DLD1 (cell line): ENCODE measurements at regions not wholly inside any gene's neighbourhood (a gene's known extent, or its start where the extent isn't known, plus 50 kb on each side); places are given as distances from the start of the nearest gene placed in this dataset.

ENCODE experiments used
- in situ Hi-C: cut with HindIII; loops from 2 replicates; pipeline ENCODE4 v1.10.0; 2017; ENCODE audit warnings: low sequenced_read_pairs

DNA sequence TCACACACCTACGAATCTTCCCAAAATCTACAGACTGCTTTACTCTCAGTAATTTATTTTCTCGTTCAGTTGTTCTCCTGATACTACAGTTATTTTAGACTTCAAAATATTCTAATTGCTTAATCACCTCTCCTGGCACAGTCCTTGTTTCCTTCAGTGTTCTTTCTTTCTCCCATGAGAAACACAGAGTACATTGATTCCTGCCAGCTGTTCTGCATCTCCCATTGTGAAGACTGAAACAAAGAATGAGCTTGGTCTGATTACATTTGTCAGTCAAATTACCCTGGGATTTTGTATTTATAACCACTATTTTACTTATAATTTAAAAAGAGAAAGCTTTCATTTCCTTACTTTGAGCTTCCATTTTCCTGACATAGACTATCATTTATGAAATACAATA, 63.9 kb upstream of the TANK start:
- in situ Hi-C loops: no loop called here

DNA sequence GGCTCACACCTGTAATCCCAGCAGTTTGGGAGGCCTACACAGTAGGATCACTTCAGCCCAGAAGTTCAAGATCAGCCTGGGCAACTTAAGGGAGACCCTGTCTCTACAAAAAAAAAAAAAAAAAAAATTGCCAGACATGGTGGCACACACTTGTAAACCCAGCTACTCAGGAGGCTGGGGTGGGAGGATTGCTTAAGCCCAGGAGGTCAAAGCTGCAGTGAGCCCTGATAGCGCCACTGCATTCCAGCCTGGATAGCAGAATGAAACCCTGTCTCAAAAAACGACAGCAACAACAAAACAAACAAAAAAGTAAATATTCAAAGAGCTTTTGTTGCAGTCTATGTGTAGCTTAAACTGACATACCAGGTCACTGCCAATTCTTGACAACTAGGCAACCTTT, 63.1 kb upstream of the TANK start:
- in situ Hi-C loops: no loop called here

DNA sequence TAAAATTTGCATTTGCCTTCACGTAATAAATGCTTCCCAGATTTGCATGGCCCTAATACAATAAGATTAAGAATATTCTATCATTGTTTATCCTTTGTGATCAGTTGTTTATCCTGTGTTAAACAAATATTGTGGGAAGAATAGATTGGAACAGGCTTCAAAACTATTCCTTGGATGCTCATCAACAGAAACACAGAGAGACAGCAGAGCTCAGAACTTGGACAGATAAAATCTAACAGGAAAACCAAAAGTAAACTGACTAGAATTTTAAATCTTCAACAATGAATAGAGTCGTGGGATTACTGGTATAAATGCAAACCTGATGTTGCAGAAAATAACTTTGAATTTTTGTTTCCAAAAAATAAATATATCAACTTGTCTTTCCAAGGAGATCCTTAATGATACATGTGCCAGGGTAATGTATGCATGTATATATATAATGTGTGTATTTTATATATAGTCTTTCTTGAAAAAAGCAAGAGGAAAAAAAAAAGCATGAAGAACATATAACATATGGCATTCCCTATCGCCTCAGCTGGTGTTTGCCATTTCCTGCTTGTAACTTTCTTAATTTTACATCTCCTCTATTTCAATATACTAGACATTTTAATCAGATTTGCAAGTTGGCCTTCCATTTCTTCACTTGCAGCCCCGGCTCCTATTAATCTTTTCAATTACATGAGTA, 59.9 kb upstream of the TANK start:
- in situ Hi-C loops: no loop called here

DNA sequence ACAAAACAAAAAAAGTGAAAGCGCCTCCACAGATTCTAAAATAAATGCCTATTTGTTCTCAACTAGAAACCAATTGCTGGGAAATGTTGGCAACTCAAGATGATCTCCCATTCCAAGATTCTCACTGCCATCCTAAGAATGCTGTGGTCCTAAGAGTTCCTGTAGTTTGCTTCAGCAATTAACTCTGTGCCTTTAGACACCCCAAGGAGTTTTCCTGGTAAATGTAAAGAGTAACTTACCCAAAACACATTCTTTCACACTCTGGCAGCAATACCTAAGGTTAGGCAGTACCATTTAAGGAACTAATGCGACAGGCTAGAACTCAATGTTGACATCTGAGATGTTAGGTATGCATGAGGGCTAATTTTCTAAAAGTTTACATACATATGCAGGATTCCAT, 58.8 kb upstream of the TANK start:
- in situ Hi-C loops: no loop called here

DNA sequence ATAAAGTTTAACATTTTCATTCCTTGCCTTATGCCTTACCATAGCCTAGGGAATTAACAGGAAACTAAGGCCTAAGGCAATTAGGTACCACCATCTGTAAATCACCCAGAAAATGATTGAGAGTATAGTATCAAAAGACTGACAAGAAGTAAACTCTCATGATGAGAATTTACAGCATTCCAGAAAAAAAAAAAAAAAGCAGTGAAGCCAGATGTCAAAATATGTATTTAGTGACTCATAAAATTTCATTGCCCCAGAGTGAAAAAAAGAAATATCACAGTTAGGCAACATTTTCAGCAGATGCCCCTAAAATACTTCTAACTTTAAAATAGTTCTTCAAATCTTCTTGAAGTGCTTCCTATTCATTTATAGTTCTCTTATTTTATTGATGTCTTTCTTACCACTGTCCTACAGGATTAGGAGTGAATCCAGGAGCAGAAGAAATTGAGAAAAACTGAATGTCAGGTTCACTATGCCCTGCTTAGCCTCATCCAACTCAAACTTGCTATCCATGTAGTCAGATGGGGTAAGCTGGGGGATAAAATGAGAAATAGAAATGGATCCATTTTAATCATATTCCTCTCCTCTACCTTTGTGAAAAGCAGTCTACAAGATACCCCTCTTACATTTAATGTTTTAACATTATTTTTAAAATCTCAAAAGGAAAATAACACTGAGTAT, 57.3 kb upstream of the TANK start:
- in situ Hi-C loops: no loop called here

DNA sequence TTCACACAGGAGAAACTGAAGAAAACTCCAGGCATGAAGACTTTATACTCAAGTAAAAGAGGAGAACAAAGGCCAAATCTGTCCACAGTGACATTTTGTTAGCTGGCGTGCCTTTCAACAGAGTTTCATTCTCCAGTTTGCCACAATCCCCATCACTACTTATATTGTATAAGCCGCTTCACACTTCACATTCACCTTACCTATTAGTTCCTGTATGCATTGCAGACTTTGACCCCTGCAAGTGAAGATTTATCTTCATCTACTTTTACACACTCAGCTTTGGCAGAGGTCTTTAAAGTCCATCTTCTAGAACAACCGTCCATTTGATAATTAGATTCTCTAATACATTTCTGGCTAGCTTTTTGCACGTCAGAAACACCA, 56.8 kb upstream of the TANK start:
- in situ Hi-C loops: no loop called here

DNA sequence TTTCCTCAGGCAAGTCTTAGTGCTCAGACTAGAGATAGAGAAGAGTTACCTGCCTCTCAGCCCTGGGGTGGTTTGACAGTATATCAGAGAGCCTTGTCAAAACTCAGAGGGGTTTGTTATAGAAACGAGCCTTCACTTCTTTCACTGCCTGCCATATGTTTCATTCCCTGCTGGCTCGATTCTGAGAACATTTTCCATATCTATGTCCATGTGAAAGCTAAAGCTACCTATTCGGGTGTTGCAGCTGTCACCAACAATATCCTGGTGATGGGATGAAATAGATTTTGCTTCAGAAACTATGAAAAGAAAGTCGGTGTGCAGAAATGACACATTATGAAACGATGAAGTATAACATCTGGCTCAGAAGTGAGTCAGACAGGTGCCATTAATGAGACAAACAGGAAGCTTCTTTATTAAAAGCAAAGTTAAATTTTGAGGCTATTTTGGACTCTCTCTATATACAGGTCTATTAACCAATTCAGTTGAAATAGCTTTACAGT, 56.1 kb upstream of the TANK start:
- in situ Hi-C loops: no loop called here

DNA sequence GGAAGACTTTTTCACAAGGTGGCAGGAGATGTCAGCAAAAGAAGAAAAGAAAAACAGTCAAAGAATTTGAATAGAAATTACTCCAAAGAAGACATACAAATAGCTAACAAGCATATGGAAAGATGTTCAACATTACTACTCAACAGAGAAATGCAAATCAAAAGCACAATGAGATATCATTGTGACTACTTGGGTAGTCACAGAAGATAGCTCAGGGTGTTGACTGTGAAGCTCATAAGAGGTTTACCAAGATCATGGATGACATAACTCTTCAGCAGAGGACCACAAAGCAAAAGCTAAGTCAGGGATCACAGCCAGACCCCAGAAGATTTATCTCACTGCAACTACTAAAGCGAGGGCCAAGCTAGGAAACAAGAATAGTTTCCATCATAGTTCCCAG, 53.0 kb upstream of the TANK start:
- in situ Hi-C loops: no loop called here
